Neuronal stem cell (in vitro differentiated cells): ENCODE measurements at regions not wholly inside any gene's neighbourhood (a gene's known extent, or its start where the extent isn't known, plus 50 kb on each side); places are given as distances from the start of the nearest gene placed in this dataset.

Source experiments
- DNase-seq: peaks from one replicate; pipeline ENCODE4 v3.0.0-alpha.2; 2013; ENCODE audit warnings: low spot score
- H2AFZ ChIP-seq: one replicate; pipeline ENCODE4 v1.6.1; 2013; ENCODE audit warnings: mild to moderate bottlenecking, low read length, inconsistent platforms
- H2AK5ac ChIP-seq: 2 replicates; pipeline ENCODE4 v1.6.1; 2013; ENCODE audit warnings: low read depth, mild to moderate bottlenecking, inconsistent platforms, low read length, moderate library complexity, mixed read lengths
- H2BK120ac ChIP-seq: 2 replicates; pipeline ENCODE4 v1.6.1; 2013; ENCODE audit warnings: low read depth, mild to moderate bottlenecking, inconsistent platforms, low read length, moderate library complexity, mixed read lengths
- H2BK12ac ChIP-seq: one replicate; pipeline ENCODE4 v1.6.1; 2013; ENCODE audit warnings: low read length, inconsistent platforms
- H2BK15ac ChIP-seq: 2 replicates; pipeline ENCODE4 v1.6.1; 2013; ENCODE audit warnings: mild to moderate bottlenecking, low read length, inconsistent platforms, mixed read lengths
- H2BK5ac ChIP-seq: one replicate; pipeline ENCODE4 v1.6.1; 2013; ENCODE audit warnings: inconsistent platforms, mild to moderate bottlenecking, low read length, moderate library complexity
- H3K14ac ChIP-seq: one replicate; pipeline ENCODE4 v1.6.1; 2013; ENCODE audit warnings: low read length, inconsistent platforms
- H3K18ac ChIP-seq: 2 replicates; pipeline ENCODE4 v1.6.1; 2013; ENCODE audit warnings: low read length, inconsistent platforms
- H3K23ac ChIP-seq: 2 replicates; pipeline ENCODE4 v1.6.1; 2013; ENCODE audit warnings: low read depth, mild to moderate bottlenecking, mixed read lengths, low read length, inconsistent platforms; ENCODE audit not compliant: poor library complexity
- H3K27ac ChIP-seq: replicated peaks from 3 replicates; pipeline ENCODE4 v1.5.1; 2013; ENCODE audit warnings: low read length, inconsistent platforms
- H3K27me3 ChIP-seq, 3 experiments: 2 replicates each; pipeline ENCODE4 v1.6.1; 2013; ENCODE audit warnings: low read length in 3 of 3, mild to moderate bottlenecking in 2 of 3, inconsistent platforms in 1 of 3, low read depth in 1 of 3, mixed read lengths in 1 of 3, moderate library complexity in 1 of 3; ENCODE audit not compliant: control insufficient read depth in 3 of 3, insufficient read depth in 3 of 3
- H3K36me3 ChIP-seq, 2 donors: replicated peaks in 1 of 2; 2 replicates each; pipeline ENCODE4 v1.6.1; 2013; ENCODE audit warnings: low read length in 2 of 2; ENCODE audit not compliant: control insufficient read depth in 2 of 2, insufficient read depth in 2 of 2
- H3K4ac ChIP-seq: 2 replicates; pipeline ENCODE4 v1.6.1; 2013; ENCODE audit warnings: inconsistent platforms, mild to moderate bottlenecking, low read length, moderate library complexity
- H3K4me1 ChIP-seq, 2 donors: 1 replicate in 1 of 2; 2 replicates in 1 of 2; pipeline ENCODE4 v1.6.1; 2013; ENCODE audit warnings: low read length in 2 of 2, low read depth in 1 of 2; ENCODE audit not compliant: control insufficient read depth in 2 of 2, insufficient read depth in 1 of 2
- H3K4me2 ChIP-seq: one replicate; pipeline ENCODE4 v1.6.1; 2013; ENCODE audit warnings: mild to moderate bottlenecking, low read length, inconsistent platforms; ENCODE audit not compliant: insufficient read depth, poor library complexity, severe bottlenecking
- H3K4me3 ChIP-seq, 2 donors: 2 replicates each; pipeline ENCODE4 v1.5.1; 2013; ENCODE audit warnings: low read length in 2 of 2, mild to moderate bottlenecking in 2 of 2, inconsistent platforms in 1 of 2, moderate library complexity in 1 of 2
- H3K79me1 ChIP-seq: one replicate; pipeline ENCODE4 v1.6.1; 2013; ENCODE audit warnings: low read depth, mild to moderate bottlenecking, inconsistent platforms, low read length, moderate library complexity
- H3K9ac ChIP-seq: one replicate; pipeline ENCODE4 v1.6.1; 2013; ENCODE audit warnings: mild to moderate bottlenecking, low read depth, low read length, inconsistent platforms; ENCODE audit not compliant: poor library complexity
- H3K9me3 ChIP-seq, 2 donors: replicated peaks in 1 of 2; 2 replicates each; pipeline versions ENCODE3 to v1.6.1; 2013; ENCODE audit warnings: low read length in 2 of 2, mild to moderate bottlenecking in 2 of 2, inconsistent platforms in 1 of 2, low read depth in 1 of 2, mixed read lengths in 1 of 2, moderate library complexity in 1 of 2; ENCODE audit not compliant: control insufficient read depth in 2 of 2, insufficient read depth in 1 of 2
- H4K8ac ChIP-seq: one replicate; pipeline ENCODE4 v1.6.1; 2013; ENCODE audit warnings: low read depth, mild to moderate bottlenecking, inconsistent platforms, low read length, moderate library complexity
- H4K91ac ChIP-seq: one replicate; pipeline ENCODE4 v1.6.1; 2013; ENCODE audit warnings: low read length, low read depth, mild to moderate bottlenecking, inconsistent platforms; ENCODE audit not compliant: poor library complexity
- WGBS, 2 donors: extraction: QIAGEN DNeasy Blood & Tissue Kit; methylation state at CpG; one replicate each; pipeline ENCODE4 v1.1.7; 2013; ENCODE audit warnings: missing lambda C conversion rate in 2 of 2, mixed read lengths in 1 of 2; ENCODE audit not compliant: insufficient read length in 2 of 2, insufficient replicate concordance in 1 of 2; ENCODE audit errors: extremely low coverage in 2 of 2; 5-methylcytosine and 5-hydroxymethylcytosine counted together

GRCh38 chr5:53287573-53287972, 178.0 kb upstream of the MOCS2 start:
- Histone ChIP-seq H2BK15ac (no peak overlapping the region), H3K4me2 (no peak overlapping the region), H3K4me3 (no peak overlapping the region), H2AK5ac (no peak overlapping the region), H3K4ac (no peak overlapping the region), H2BK120ac (no peak overlapping the region), H3K23ac (no peak overlapping the region), H2BK12ac (no peak overlapping the region), H3K79me1 (no peaks in the 10 kb centered on the region), H3K9ac (no peak overlapping the region), H3K9me3 (no peaks in the 10 kb centered on the region), H3K27me3 (no peaks in the 10 kb centered on the region), H3K18ac (no peak overlapping the region), H2BK5ac (no peak overlapping the region), H3K27ac (no peak overlapping the region), H4K8ac (no peak overlapping the region), H3K14ac (no peak overlapping the region), H4K91ac (no peak overlapping the region), H3K36me3 (no peaks in the 10 kb centered on the region), H2AFZ (no peak overlapping the region), H3K4me1 (no peaks in the 10 kb centered on the region)
- no peak for DNase-seq

- H3K4me1 ChIP-seq, result no peaks in the 10 kb centered on the region
- no peaks in the 10 kb centered on the region for H3K27me3 ChIP-seq
- no peak overlapping the region for H4K8ac ChIP-seq
- H3K4ac ChIP-seq, result no peak overlapping the region
- H2BK12ac ChIP-seq, result no peak overlapping the region
- no peak overlapping the region for H3K9ac ChIP-seq
- H3K36me3 ChIP-seq, result no peaks in the 10 kb centered on the region
- H2AFZ ChIP-seq, result no peak overlapping the region
- no peaks in the 10 kb centered on the region for H3K9me3 ChIP-seq
- no peaks in the 10 kb centered on the region for H3K79me1 ChIP-seq
- H3K4me3 ChIP-seq, result no peak overlapping the region
- no peak overlapping the region for H2BK120ac ChIP-seq
- no peak overlapping the region for H3K14ac ChIP-seq
- H2BK5ac ChIP-seq, result no peak overlapping the region
- no peak overlapping the region for H3K18ac ChIP-seq
- no peak overlapping the region for H4K91ac ChIP-seq
- no peak overlapping the region for H2AK5ac ChIP-seq
- no peak overlapping the region for H3K4me2 ChIP-seq
- H3K23ac ChIP-seq, result no peak overlapping the region
- no peak overlapping the region for H3K27ac ChIP-seq
- DNase-seq, result no peak
- H2BK15ac ChIP-seq, result no peak overlapping the region
These were observed 179.0 kb upstream of the MOCS2 start for GRCh38 chr5:53288511-53288910.

- no peak overlapping the region for H2BK12ac ChIP-seq
- no peak overlapping the region for H3K18ac ChIP-seq
- no peaks in the 10 kb centered on the region for H3K9me3 ChIP-seq
- no peak overlapping the region for H3K4me3 ChIP-seq
- H2AFZ ChIP-seq, result no peak overlapping the region
- no peak overlapping the region for H2BK15ac ChIP-seq
- no peaks in the 10 kb centered on the region for H3K4me1 ChIP-seq
- no peak overlapping the region for H4K91ac ChIP-seq
- no peak overlapping the region for H3K4me2 ChIP-seq
- no peak overlapping the region for H3K4ac ChIP-seq
- H2BK120ac ChIP-seq, result no peak overlapping the region
- no peak for DNase-seq
- no peaks in the 10 kb centered on the region for H3K36me3 ChIP-seq
- no peaks in the 10 kb centered on the region for H3K79me1 ChIP-seq
- WGBS, 2 donors, result no CpG with 5 or more reads among the region's 4 CpGs
- no peak overlapping the region for H2BK5ac ChIP-seq
- H3K23ac ChIP-seq, result no peak overlapping the region
- no peak overlapping the region for H2AK5ac ChIP-seq
- H3K14ac ChIP-seq, result no peak overlapping the region
- no peak overlapping the region for H4K8ac ChIP-seq
- no peak overlapping the region for H3K27ac ChIP-seq
- H3K9ac ChIP-seq, result no peak overlapping the region
- H3K27me3 ChIP-seq, result no peaks in the 10 kb centered on the region
These were observed 181.5 kb upstream of the MOCS2 start for GRCh38 chr5:53291047-53291446.

GRCh38 chr5:53291528-53291927, 182.0 kb upstream of the MOCS2 start:
- Histone ChIP-seq H4K8ac (no peak overlapping the region), H3K9ac (no peak overlapping the region), H3K27ac (no peak overlapping the region), H3K27me3 (no peaks in the 10 kb centered on the region), H2BK15ac (no peak overlapping the region), H2BK120ac (no peak overlapping the region), H2BK5ac (no peak overlapping the region), H2AFZ (no peak overlapping the region), H3K18ac (no peak overlapping the region), H3K14ac (no peak overlapping the region), H3K79me1 (no peaks in the 10 kb centered on the region), H3K4ac (no peak overlapping the region), H3K4me3 (no peak overlapping the region), H3K4me2 (no peak overlapping the region), H3K36me3 (no peaks in the 10 kb centered on the region), H3K9me3 (no peaks in the 10 kb centered on the region), H3K23ac (no peak overlapping the region), H4K91ac (no peak overlapping the region), H2BK12ac (no peak overlapping the region), H3K4me1 (no peaks in the 10 kb centered on the region), H2AK5ac (no peak overlapping the region)
- DNase-seq, result no peak
